ENCODE measurements at regions not wholly inside any gene's neighbourhood (a gene's known extent, or its start where the extent isn't known, plus 50 kb on each side); places are given as distances from the start of the nearest gene placed in this dataset.

- no peaks in the 10 kb centered on the region for H3K9me3 ChIP-seq
- H3K27me3 ChIP-seq = peaks cover 32% of the 10 kb centered on the region
- no peak for DNase-seq (ENCODE audit: low spot score in 2 of 2)
- no peak overlapping the region for H3K27ac ChIP-seq
- no peaks in the 10 kb centered on the region for H3K36me3 ChIP-seq
- no peaks in the 10 kb centered on the region for H3K4me1 ChIP-seq
- H3K4me3 ChIP-seq = no peak overlapping the region
- 65% methylated on average over 6 of the region's 6 CpGs for WGBS
- TF ChIP-seq POLR2A (IDR thresholded peaks at IDR 0.05) (no peak), EP300 (IDR thresholded peaks at IDR 0.05) (no peak), POLR2AphosphoS5 (IDR thresholded peaks at IDR 0.05) (no peak), CTCF (IDR thresholded peaks at IDR 0.05) (no peak)
Measured at GRCh38 chr19:30151081-30151480, 209.0 kb downstream of the URI1 start.

GRCh38 chr19:30152510-30153291, 210.7 kb downstream of the URI1 start:
- H3K4me1 ChIP-seq = no peaks in the 10 kb centered on the region
- no peak for DNase-seq (ENCODE audit: low spot score in 2 of 2)
- no peaks in the 10 kb centered on the region for H3K36me3 ChIP-seq
- TF ChIP-seq CTCF (IDR thresholded peaks at IDR 0.05) (no peak), POLR2A (IDR thresholded peaks at IDR 0.05) (no peak), POLR2AphosphoS5 (IDR thresholded peaks at IDR 0.05) (no peak), EP300 (IDR thresholded peaks at IDR 0.05) (no peak)
- 44% methylated on average over 9 of the region's 10 CpGs for WGBS
- peaks cover 34% of the 10 kb centered on the region for H3K27me3 ChIP-seq
- H3K9me3 ChIP-seq = no peaks in the 10 kb centered on the region
- no peak overlapping the region for H3K27ac ChIP-seq
- H3K4me3 ChIP-seq = no peak overlapping the region

- Histone ChIP-seq H3K36me3 (no peaks in the 10 kb centered on the region), H3K9me3 (no peaks in the 10 kb centered on the region), H3K27ac (no peak overlapping the region), H3K4me1 (no peaks in the 10 kb centered on the region), H3K4me3 (no peak overlapping the region), H3K27me3 (peaks cover 34% of the 10 kb centered on the region)
- 52% methylated on average over 18 of the region's 18 CpGs for WGBS
- TF ChIP-seq POLR2AphosphoS5 (IDR thresholded peaks at IDR 0.05) (no peak), EP300 (IDR thresholded peaks at IDR 0.05) (no peak), POLR2A (IDR thresholded peaks at IDR 0.05) (no peak), CTCF (IDR thresholded peaks at IDR 0.05) (no peak)
- no peak for DNase-seq (ENCODE audit: low spot score in 2 of 2)
Measured at GRCh38 chr19:30153326-30154210, 211.5 kb downstream of the URI1 start.

GRCh38 chr19:30154410-30154809, 212.4 kb downstream of the URI1 start:
- TF ChIP-seq POLR2AphosphoS5 (IDR thresholded peaks at IDR 0.05) (no peak), EP300 (IDR thresholded peaks at IDR 0.05) (no peak), CTCF (IDR thresholded peaks at IDR 0.05) (no peak), POLR2A (IDR thresholded peaks at IDR 0.05) (no peak)
- H3K4me3 ChIP-seq = no peak overlapping the region
- no peaks in the 10 kb centered on the region for H3K4me1 ChIP-seq
- H3K27me3 ChIP-seq = peaks cover 34% of the 10 kb centered on the region
- no peak overlapping the region for H3K27ac ChIP-seq
- no peak for DNase-seq (ENCODE audit: low spot score in 2 of 2)
- WGBS = 85% methylated on average over 8 of the region's 8 CpGs
- H3K9me3 ChIP-seq = no peaks in the 10 kb centered on the region
- no peaks in the 10 kb centered on the region for H3K36me3 ChIP-seq
